ENCODE measurements at regions not wholly inside any gene's neighbourhood (a gene's known extent, or its start where the extent isn't known, plus 50 kb on each side); places are given as distances from the start of the nearest gene placed in this dataset.

GRCh38 chr1:38452246-38452645 lies 405.7 kb upstream of the POU3F1 start:
- Mint-ChIP-seq H3K4me1 (peaks cover 45% of the 10 kb centered on the region), H3K9me3 (peaks cover 18% of the 10 kb centered on the region), H3K4me3 (no peak overlapping the region), H3K27ac (no peak overlapping the region), H3K27me3 (ENCODE audit: low read depth) (no peaks in the 10 kb centered on the region), H3K36me3 (peaks cover 17% of the 10 kb centered on the region; the same call in 1 of the 2 replicates)
- ATAC-seq (no peak), DNase-seq (ENCODE audit: low spot score) (no peak)
- CTCF ChIA-PET = interaction anchor here (0.8 to 1.4 kb wide), 4 partner anchors 38 to 423 kb away, joined by 3 to 6 read pairs (median 4); no protein-coding TSS in a partner anchor
- POLR2A ChIA-PET = no interaction called here
- TF ChIP-seq TEAD1 (CRISPR knock-in tag; IDR thresholded peaks at IDR 0.05) (no peak), FOXJ3 (CRISPR knock-in tag; IDR thresholded peaks at IDR 0.05; ENCODE audit: borderline replicate concordance) (no peak), MYBL2 (CRISPR knock-in tag; IDR thresholded peaks at IDR 0.05) (no peak), ZMAT4 (CRISPR knock-in tag; IDR thresholded peaks at IDR 0.05) (no peak), ZNF138 (CRISPR knock-in tag; conservative IDR thresholded peaks at IDR 0.05) (no peak), ZNF219 (CRISPR knock-in tag; IDR thresholded peaks at IDR 0.05; ENCODE audit: borderline replicate concordance) (no peak), SMAD3 (CRISPR knock-in tag; IDR thresholded peaks at IDR 0.05; ENCODE audit: borderline replicate concordance) (no peak), GTF2I (CRISPR knock-in tag; conservative IDR thresholded peaks at IDR 0.05) (no peak), E2F4 (CRISPR knock-in tag; IDR thresholded peaks at IDR 0.05; ENCODE audit: borderline replicate concordance, low read depth) (no peak)

GRCh38 chr1:38451541-38451993 lies 405.0 kb upstream of the POU3F1 start:
- CTCF ChIA-PET = interaction anchor here (0.6 to 1.4 kb wide), 8 partner anchors 11 to 423 kb away, joined by 3 to 6 read pairs (median 4); no protein-coding TSS in a partner anchor
- no peaks in the 10 kb centered on the region for H3K27me3 Mint-ChIP-seq (ENCODE audit: low read depth)

GRCh38 chr1:38448893-38449292 lies 402.3 kb upstream of the POU3F1 start:
- ChIA-PET POLR2A (interaction anchor here (1.0 kb wide), 1 partner anchor 26 kb away, joined by 3 read pairs; no protein-coding TSS in a partner anchor), CTCF (interaction anchor here (0.8 to 1.0 kb wide), 3 partner anchors 54 to 138 kb away, joined by 3 read pairs; no protein-coding TSS in a partner anchor)
- Mint-ChIP-seq H3K27ac (no peak overlapping the region; the same call in 1 of the 2 replicates), H3K9me3 (peaks cover 4% of the 10 kb centered on the region; the same call in 1 of the 2 replicates), H3K27me3 (ENCODE audit: low read depth) (no peaks in the 10 kb centered on the region), H3K4me3 (no peak overlapping the region), H3K36me3 (peaks cover 13% of the 10 kb centered on the region; the same call in 1 of the 2 replicates), H3K4me1 (peaks cover 43% of the 10 kb centered on the region)
- no peak for DNase-seq (ENCODE audit: low spot score)
- TF ChIP-seq RORB (CRISPR knock-in tag; IDR thresholded peaks at IDR 0.05) (no peak), E2F1 (CRISPR knock-in tag; IDR thresholded peaks at IDR 0.05) (no peak), PREB (CRISPR knock-in tag; IDR thresholded peaks at IDR 0.05; ENCODE audit: borderline replicate concordance) (no peak), ETV6 (CRISPR knock-in tag; IDR thresholded peaks at IDR 0.05) (no peak), SMAD3 (CRISPR knock-in tag; IDR thresholded peaks at IDR 0.05; ENCODE audit: borderline replicate concordance) (no peak), ZNF317 (CRISPR knock-in tag; IDR thresholded peaks at IDR 0.05; ENCODE audit: borderline replicate concordance, low read depth) (no peak), ZSCAN18 (CRISPR knock-in tag; IDR thresholded peaks at IDR 0.05) (no peak), MYBL2 (CRISPR knock-in tag; IDR thresholded peaks at IDR 0.05) (no peak), ZNF121 (CRISPR knock-in tag; IDR thresholded peaks at IDR 0.05) (no peak), NR2C2 (CRISPR knock-in tag; IDR thresholded peaks at IDR 0.05) (no peak), NFE2L1 (CRISPR knock-in tag; IDR thresholded peaks at IDR 0.05) (no peak), ATF1 (CRISPR knock-in tag; IDR thresholded peaks at IDR 0.05) (no peak), USF1 (CRISPR knock-in tag; IDR thresholded peaks at IDR 0.05) (no peak), GABPB1 (CRISPR knock-in tag; IDR thresholded peaks at IDR 0.05) (no peak), SMAD4 (CRISPR knock-in tag; IDR thresholded peaks at IDR 0.05) (no peak), CREM (CRISPR knock-in tag; IDR thresholded peaks at IDR 0.05) (no peak), FOXJ3 (CRISPR knock-in tag; IDR thresholded peaks at IDR 0.05; ENCODE audit: borderline replicate concordance) (no peak), ZNF219 (CRISPR knock-in tag; IDR thresholded peaks at IDR 0.05; ENCODE audit: borderline replicate concordance) (no peak), ZNF396 (CRISPR knock-in tag; IDR thresholded peaks at IDR 0.05; ENCODE audit: borderline replicate concordance) (no peak)
- ATAC-seq = no peak

More at GRCh38 chr1:38451541-38451993, 405.0 kb upstream of the POU3F1 start:
- Mint-ChIP-seq H3K4me3 (no peak overlapping the region), H3K27ac (0 out of 2 replicates have a peak overlapping the region, but pooled peaks have one; percentile 26), H3K4me1 (peaks cover 45% of the 10 kb centered on the region), H3K36me3 (peaks cover 17% of the 10 kb centered on the region; the same call in 1 of the 2 replicates), H3K9me3 (peaks cover 18% of the 10 kb centered on the region)
- TF ChIP-seq MXD4 (CRISPR knock-in tag; IDR thresholded peaks at IDR 0.05; ENCODE audit: borderline replicate concordance) (0 out of 2 replicates have a peak, but pooled peaks have one; percentile 22), SOX15 (CRISPR knock-in tag; IDR thresholded peaks at IDR 0.05) (no peak)
- DNase-seq (ENCODE audit: low spot score) (no peak), ATAC-seq (peak; percentile 72)
- POLR2A ChIA-PET = interaction anchor here (0.7 kb wide), 1 partner anchor 276 kb away, joined by 4 read pairs; no protein-coding TSS in a partner anchor

Measured in WTC11 (cell line).